Loucy (cell line): ENCODE measurements at regions not wholly inside any gene's neighbourhood (a gene's known extent, or its start where the extent isn't known, plus 50 kb on each side); places are given as distances from the start of the nearest gene placed in this dataset.

Experiments used
- H2AFZ ChIP-seq: fragments of 200-600 bp; sonication (generic); 2 replicates; pipeline ENCODE4 v1.6.0; 2016; ENCODE audit warnings: antibody characterized with exemption, mild to moderate bottlenecking, low read length, moderate library complexity
- H3F3A ChIP-seq: fragments of 200-600 bp; 2 replicates; pipeline ENCODE4 v1.6.0; 2016; ENCODE audit warnings: antibody characterized with exemption, low read depth, mild to moderate bottlenecking
- H3K27me3 ChIP-seq: fragments of 200-600 bp; sonication (generic); 2 replicates; pipeline ENCODE4 v1.6.1; 2014; ENCODE audit warnings: low read length, mild to moderate bottlenecking; ENCODE audit not compliant: insufficient read depth, poor library complexity, severe bottlenecking
- H3K36me3 ChIP-seq: fragments of 200-600 bp; sonication (generic); 2 replicates; pipeline ENCODE4 v1.6.1; 2016; ENCODE audit warnings: low read length; ENCODE audit not compliant: insufficient read depth
- H3K4me1 ChIP-seq: fragments of 200-600 bp; sonication (generic); 2 replicates; pipeline ENCODE4 v1.5.1; 2014; ENCODE audit warnings: low read length, mild to moderate bottlenecking; ENCODE audit not compliant: insufficient read depth, poor library complexity, severe bottlenecking
- H3K4me2 ChIP-seq: fragments of 200-600 bp; sonication (generic); 2 replicates; pipeline ENCODE4 v1.6.0; 2014; ENCODE audit warnings: antibody characterized with exemption, low read length, low read depth, mild to moderate bottlenecking; ENCODE audit not compliant: poor library complexity, severe bottlenecking
- H3K4me3 ChIP-seq: fragments of 200-600 bp; sonication (generic); 2 replicates; pipeline ENCODE4 v1.5.1; 2014; ENCODE audit warnings: low read length, mild to moderate bottlenecking, mixed read lengths; ENCODE audit not compliant: poor library complexity, severe bottlenecking
- H3K79me2 ChIP-seq: fragments of 200-600 bp; sonication (generic); 2 replicates; pipeline ENCODE4 v1.6.1; 2014; ENCODE audit warnings: low read length; ENCODE audit not compliant: insufficient read depth
- H3K9ac ChIP-seq: fragments of 200-600 bp; sonication (generic); 2 replicates; pipeline ENCODE4 v1.6.0; 2014; ENCODE audit warnings: mild to moderate bottlenecking, low read depth, low read length, moderate library complexity; ENCODE audit not compliant: poor library complexity, severe bottlenecking
- H3K9me2 ChIP-seq: fragments of 200-600 bp; sonication (generic); replicated peaks from 2 replicates; pipeline ENCODE4 v1.6.1; 2016; ENCODE audit warnings: low read depth, low read length, mixed read lengths
- H3K9me3 ChIP-seq: fragments of 200-600 bp; sonication (generic); 2 replicates; pipeline ENCODE4 v1.6.1; 2014; ENCODE audit warnings: mild to moderate bottlenecking, antibody characterized with exemption, low read length, low read depth; ENCODE audit not compliant: insufficient read depth
- H4K20me1 ChIP-seq: fragments of 200-600 bp; sonication (generic); 2 replicates; pipeline ENCODE4 v1.6.0; 2014; ENCODE audit warnings: antibody characterized with exemption, low read length, mild to moderate bottlenecking; ENCODE audit not compliant: insufficient read depth, poor library complexity, severe bottlenecking
- CTCF ChIP-seq: fragments of 200-600 bp; sonication (generic); conservative IDR thresholded peaks from 2 replicates; pipeline ENCODE4 v1.5.1; 2014; ENCODE audit warnings: mild to moderate bottlenecking, antibody characterized with exemption, low read length
- EZH2phosphoT487 ChIP-seq: fragments of 200-600 bp; IDR thresholded peaks from 2 replicates; pipeline ENCODE4 v1.6.1; 2018; ENCODE audit warnings: antibody characterized with exemption, mild to moderate bottlenecking, moderate library complexity, borderline replicate concordance

- Histone ChIP-seq H3K9ac (no peak overlapping the region), H3K9me3 (no peaks in the 10 kb centered on the region), H4K20me1 (no peaks in the 10 kb centered on the region), H3K79me2 (no peaks in the 10 kb centered on the region), H3K36me3 (no peaks in the 10 kb centered on the region), H2AFZ (no peak overlapping the region), H3K4me2 (no peak overlapping the region), H3K9me2 (no peaks in the 10 kb centered on the region), H3F3A (no peaks in the 10 kb centered on the region), H3K4me1 (no peaks in the 10 kb centered on the region), H3K4me3 (no peak overlapping the region), H3K27me3 (no peaks in the 10 kb centered on the region)
- no peak for TF ChIP-seq EZH2phosphoT487
- no peak for TF ChIP-seq CTCF
These were observed 1072.4 kb downstream of the EFNB2 start for GRCh38 chr13:105463011-105463501.

GRCh38 chr13:105462098-105462497 lies 1073.4 kb downstream of the EFNB2 start:
- TF ChIP-seq CTCF (no peak), EZH2phosphoT487 (no peak)
- no peak overlapping the region for H2AFZ ChIP-seq
- no peaks in the 10 kb centered on the region for H4K20me1 ChIP-seq

GRCh38 chr13:105452895-105453294 lies 1082.6 kb downstream of the EFNB2 start:
- H4K20me1 ChIP-seq = no peaks in the 10 kb centered on the region
- no peak overlapping the region for H3K4me3 ChIP-seq
- no peaks in the 10 kb centered on the region for H3K9me2 ChIP-seq
- no peaks in the 10 kb centered on the region for H3F3A ChIP-seq
- H3K79me2 ChIP-seq = no peaks in the 10 kb centered on the region
- no peak overlapping the region for H2AFZ ChIP-seq
- TF ChIP-seq EZH2phosphoT487 = no peak
- no peak for TF ChIP-seq CTCF
- no peaks in the 10 kb centered on the region for H3K9me3 ChIP-seq
- no peak overlapping the region for H3K4me2 ChIP-seq
- no peaks in the 10 kb centered on the region for H3K36me3 ChIP-seq
- no peaks in the 10 kb centered on the region for H3K4me1 ChIP-seq
- H3K9ac ChIP-seq = no peak overlapping the region
- no peaks in the 10 kb centered on the region for H3K27me3 ChIP-seq

More at GRCh38 chr13:105462098-105462497, 1073.4 kb downstream of the EFNB2 start:
- H3K79me2 ChIP-seq = no peaks in the 10 kb centered on the region
- H3F3A ChIP-seq = no peaks in the 10 kb centered on the region
- H3K4me3 ChIP-seq = no peak overlapping the region
- H3K4me2 ChIP-seq = no peak overlapping the region
- no peaks in the 10 kb centered on the region for H3K9me3 ChIP-seq
- H3K4me1 ChIP-seq = no peaks in the 10 kb centered on the region
- no peaks in the 10 kb centered on the region for H3K36me3 ChIP-seq
- H3K27me3 ChIP-seq = no peaks in the 10 kb centered on the region
- no peaks in the 10 kb centered on the region for H3K9me2 ChIP-seq
- no peak overlapping the region for H3K9ac ChIP-seq
